IMR-90 (cell line): ENCODE measurements at regions not wholly inside any gene's neighbourhood (a gene's known extent, or its start where the extent isn't known, plus 50 kb on each side); places are given as distances from the start of the nearest gene placed in this dataset.

ENCODE experiments used
- ATAC-seq: fragments of 200-7000 bp; cut with Tn5 transposase; 2 replicates; pipeline ENCODE4 v1.9.1; 2020; ENCODE audit warnings: low read depth, mild to moderate bottlenecking, moderate library complexity
- BruUV-seq: library from RNA; stranded (reverse); fragments of 400-500 nt; replicated peaks from 2 replicates; lab custom pipeline; 2021; lab: Mats Ljungman, UMichigan
- CTCF ChIA-PET: fragments of 300-600 bp; formaldehyde crosslinking; extraction: SDS; loops from one replicate; lab custom pipeline; 2021; ENCODE audit warnings: antibody characterized with exemption; lab: Yijun Ruan, JAX
- POLR2A ChIA-PET: fragments of 300-600 bp; sonication (Branson Sonifier 250); formaldehyde crosslinking; loops from one replicate; lab custom pipeline; 2022; ENCODE audit warnings: antibody characterized with exemption; ENCODE audit not compliant: unreplicated experiment; lab: Charles Lee
- DNase-seq: peaks from one replicate; pipeline ENCODE4 v3.0.0; 2013
- H2AFZ ChIP-seq: replicated peaks from 2 replicates; pipeline ENCODE3; 2013; ENCODE audit warnings: low read length, mild to moderate bottlenecking; ENCODE audit not compliant: poor library complexity
- H2AK5ac ChIP-seq: 2 replicates; pipeline ENCODE4 v1.6.1; 2013; ENCODE audit warnings: low read depth, low read length, inconsistent platforms
- H2AK9ac ChIP-seq: replicated peaks from 2 replicates; pipeline ENCODE3; 2013; ENCODE audit warnings: mild to moderate bottlenecking, low read depth, low read length, moderate library complexity; ENCODE audit not compliant: poor library complexity
- H2BK120ac ChIP-seq: 2 replicates; pipeline ENCODE4 v1.6.1; 2013; ENCODE audit warnings: low read depth, low read length, inconsistent platforms
- H2BK15ac ChIP-seq: 3 replicates; pipeline ENCODE4 v1.6.1; 2013; ENCODE audit warnings: low read depth, low read length, inconsistent platforms
- H2BK20ac ChIP-seq: 2 replicates; pipeline ENCODE4 v1.6.1; 2013; ENCODE audit warnings: low read depth, mild to moderate bottlenecking, inconsistent platforms, low read length, moderate library complexity
- H2BK5ac ChIP-seq: 2 replicates; pipeline ENCODE4 v1.6.1; 2013; ENCODE audit warnings: mild to moderate bottlenecking, low read depth, low read length, inconsistent platforms; ENCODE audit not compliant: poor library complexity, severe bottlenecking
- H3K14ac ChIP-seq: replicated peaks from 2 replicates; pipeline ENCODE4 v1.6.1; 2013; ENCODE audit warnings: low read depth, low read length, inconsistent platforms
- H3K18ac ChIP-seq: 2 replicates; pipeline ENCODE4 v1.6.1; 2013; ENCODE audit warnings: low read depth, low read length, control low read depth
- H3K23ac ChIP-seq: 2 replicates; pipeline ENCODE4 v1.6.1; 2013; ENCODE audit warnings: low read depth, low read length, inconsistent platforms
- H3K27ac ChIP-seq: 2 replicates; pipeline ENCODE4 v1.5.1; 2013; ENCODE audit warnings: mild to moderate bottlenecking, control low read depth, low read length; ENCODE audit not compliant: insufficient read depth
- H3K27me3 ChIP-seq: 2 replicates; pipeline ENCODE4 v1.6.1; 2013; ENCODE audit warnings: low read length; ENCODE audit not compliant: control insufficient read depth, insufficient read depth
- H3K36me3 ChIP-seq: 2 replicates; pipeline ENCODE4 v1.6.1; 2013; ENCODE audit warnings: low read length, mixed read lengths; ENCODE audit not compliant: control insufficient read depth, insufficient read depth
- H3K4ac ChIP-seq: 2 replicates; pipeline ENCODE4 v1.6.1; 2013; ENCODE audit warnings: low read depth, low read length, inconsistent platforms
- H3K4me1 ChIP-seq: 2 replicates; pipeline ENCODE4 v1.6.1; 2013; ENCODE audit warnings: low read length, mixed read lengths; ENCODE audit not compliant: control insufficient read depth, insufficient read depth
- H3K4me2 ChIP-seq: 2 replicates; pipeline ENCODE4 v1.6.1; 2013; ENCODE audit warnings: low read depth, mild to moderate bottlenecking, control low read depth, low read length, moderate library complexity
- H3K4me3 ChIP-seq: 2 replicates; pipeline ENCODE4 v1.5.1; 2013; ENCODE audit warnings: low read depth, mild to moderate bottlenecking, control low read depth, low read length, moderate library complexity; ENCODE audit not compliant: insufficient read depth
- H3K56ac ChIP-seq: 2 replicates; pipeline ENCODE4 v1.6.1; 2013; ENCODE audit warnings: low read length, inconsistent platforms; ENCODE audit not compliant: insufficient read depth; ENCODE audit errors: extremely low read depth
- H3K79me1 ChIP-seq, 2 experiments: 2 replicates each; pipeline ENCODE4 v1.6.1; 2013; ENCODE audit warnings: low read length in 2 of 2, inconsistent platforms in 1 of 2, low read depth in 1 of 2
- H3K9ac ChIP-seq: 2 replicates; pipeline ENCODE4 v1.6.1; 2013; ENCODE audit warnings: low read depth, low read length, control low read depth
- H3K9me1 ChIP-seq: 2 replicates; pipeline ENCODE4 v1.6.1; 2013; ENCODE audit warnings: low read length, inconsistent platforms; ENCODE audit not compliant: insufficient read depth
- H3K9me3 ChIP-seq: 2 replicates; pipeline ENCODE4 v1.6.1; 2013; ENCODE audit warnings: low read length; ENCODE audit not compliant: control insufficient read depth, insufficient read depth
- H4K20me1 ChIP-seq: 2 replicates; pipeline ENCODE4 v1.6.1; 2013; ENCODE audit warnings: low read length, inconsistent platforms; ENCODE audit not compliant: insufficient read depth
- H4K5ac ChIP-seq: 2 replicates; pipeline ENCODE4 v1.6.1; 2013; ENCODE audit warnings: mild to moderate bottlenecking, low read depth, low read length, control low read depth
- H4K8ac ChIP-seq, 2 experiments: 2 replicates each; pipeline ENCODE4 v1.6.1; 2013; ENCODE audit warnings: low read depth in 2 of 2, low read length in 2 of 2, control low read depth in 1 of 2, inconsistent platforms in 1 of 2
- H4K91ac ChIP-seq: 2 replicates; pipeline ENCODE4 v1.6.1; 2013; ENCODE audit warnings: low read depth, low read length, inconsistent platforms; ENCODE audit not compliant: insufficient read depth
- BHLHE40 ChIP-seq: fragments of 150-350 bp; IDR thresholded peaks from 2 replicates; pipeline ENCODE4 v1.6.1; 2016; ENCODE audit warnings: mild to moderate bottlenecking, low read depth, low read length
- CEBPB ChIP-seq: IDR thresholded peaks from 2 replicates; pipeline ENCODE4 v1.6.1; 2012; ENCODE audit warnings: low read depth, low read length, improper control_type of control experiment
- CHD1 ChIP-seq: IDR thresholded peaks from 2 replicates; pipeline ENCODE4 v1.6.1; 2012; ENCODE audit warnings: low read depth, low read length, improper control_type of control experiment
- MAZ ChIP-seq: IDR thresholded peaks from 2 replicates; pipeline ENCODE4 v1.6.1; 2012; ENCODE audit warnings: low read depth, mild to moderate bottlenecking, low read length, improper control_type of control experiment, moderate library complexity, borderline replicate concordance
- MXI1 ChIP-seq: IDR thresholded peaks from 2 replicates; pipeline ENCODE4 v1.6.1; 2012; ENCODE audit warnings: low read depth, mild to moderate bottlenecking, low read length, moderate library complexity, borderline replicate concordance
- NFE2L2 ChIP-seq: fragments of 150-350 bp; IDR thresholded peaks from 2 replicates; pipeline ENCODE4 v1.6.1; 2016; ENCODE audit warnings: low read depth, mild to moderate bottlenecking, low read length
- POLR2A ChIP-seq: IDR thresholded peaks from 2 replicates; pipeline ENCODE4 v1.6.1; 2012; ENCODE audit warnings: mild to moderate bottlenecking, low read depth, low read length
- RAD21 ChIP-seq: IDR thresholded peaks from 2 replicates; pipeline ENCODE4 v1.6.1; 2012; ENCODE audit warnings: low read length, improper control_type of control experiment
- RCOR1 ChIP-seq: IDR thresholded peaks from 2 replicates; pipeline ENCODE4 v1.6.1; 2012; ENCODE audit warnings: mild to moderate bottlenecking, low read length, improper control_type of control experiment; ENCODE audit not compliant: insufficient replicate concordance
- RFX5 ChIP-seq: IDR thresholded peaks from 2 replicates; pipeline ENCODE4 v1.8.0; 2012; ENCODE audit warnings: low read depth, mild to moderate bottlenecking, low read length, moderate library complexity
- SMC3 ChIP-seq: fragments of 150-350 bp; IDR thresholded peaks from 2 replicates; pipeline ENCODE4 v1.6.1; 2016; ENCODE audit warnings: low read depth, mild to moderate bottlenecking, antibody characterized with exemption, low read length, moderate library complexity
- WGBS, 2 experiments: methylation state at CpG; one replicate each; pipeline versions ENCODE4 v1.1.5 to v1.1.7; 2013; ENCODE audit warnings: missing lambda C conversion rate in 2 of 2; ENCODE audit not compliant: insufficient read length in 1 of 2; ENCODE audit errors: extremely low coverage in 2 of 2; 5-methylcytosine and 5-hydroxymethylcytosine counted together
- dilution Hi-C: fragments of 300-500 bp; cut with HindIII; formaldehyde crosslinking; loops from one replicate; pipeline ENCODE4 v1.14.3; 2018; ENCODE audit warnings: low sequenced_read_pairs; ENCODE audit not compliant: unreplicated experiment
- in situ Hi-C: fragments of 300-500 bp; cut with MboI; formaldehyde crosslinking; loops from 3 replicates; pipeline ENCODE4 v1.14.3; 2019; ENCODE audit warnings: low sequenced_read_pairs, inconsistent platforms, mixed read lengths
- intact Hi-C: fragments of 100-400 bp; cut with micrococcal nuclease; formaldehyde crosslinking; loops from 2 replicates; pipeline ENCODE4 v1.10.0; 2022
- TF ChIP-seq, protein P1 (sequence below): fragments of 150-350 bp; IDR thresholded peaks from 2 replicates; pipeline ENCODE4 v1.6.1; 2017; ENCODE audit warnings: mild to moderate bottlenecking, antibody characterized with exemption, low read length, low read depth
- TF ChIP-seq, protein P2 (sequence below): fragments of 150-350 bp; IDR thresholded peaks from 2 replicates; pipeline ENCODE4 v1.6.1; 2016; ENCODE audit warnings: low read depth, mild to moderate bottlenecking, low read length, moderate library complexity, borderline replicate concordance

DNA sequence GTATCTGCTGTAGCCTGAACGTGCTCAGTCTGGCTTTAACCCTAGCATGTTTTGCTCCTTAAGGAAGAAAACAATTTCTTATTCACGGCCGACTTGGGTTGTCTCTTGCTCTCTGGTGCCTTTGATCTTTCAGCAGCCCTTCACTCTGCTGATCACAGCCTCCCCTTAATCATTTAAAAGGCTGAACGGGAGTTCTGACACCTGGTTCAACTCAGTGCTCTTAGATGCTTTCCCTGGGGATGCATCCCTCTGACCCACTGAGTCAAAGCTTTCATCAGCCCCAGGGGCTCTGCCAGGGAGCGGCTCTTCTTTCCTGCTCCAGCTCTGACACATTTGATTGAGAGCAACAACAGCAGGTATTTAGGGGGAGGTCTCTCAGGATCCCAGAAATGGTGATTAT is 79.0 kb upstream of the FYN start:
- no peak overlapping the region for H4K8ac ChIP-seq
- no peak overlapping the region for H2AK5ac ChIP-seq
- H2BK15ac ChIP-seq, result no peak overlapping the region
- no peaks in the 10 kb centered on the region for H4K20me1 ChIP-seq
- peaks cover 4% of the 10 kb centered on the region for H3K4me1 ChIP-seq
- WGBS, 2 experiments, result 66% methylated on average over 3 of the region's 5 CpGs; no CpG with 5 or more reads in 1 of the 2 experiments
- no peaks in the 10 kb centered on the region for H3K9me1 ChIP-seq
- H2BK20ac ChIP-seq, result no peak overlapping the region
- no peaks in the 10 kb centered on the region for H3K36me3 ChIP-seq
- H3K4me2 ChIP-seq, result no peak overlapping the region
- no peak overlapping the region for H4K91ac ChIP-seq
- no peak overlapping the region for H3K18ac ChIP-seq
- no peak overlapping the region for H3K56ac ChIP-seq
- no peak overlapping the region for H2AK9ac ChIP-seq
- in situ Hi-C loops, result no loop called here
- no peak overlapping the region for H4K5ac ChIP-seq
- peaks cover 31% of the 10 kb centered on the region for H3K27me3 ChIP-seq
- H3K27ac ChIP-seq, result no peak overlapping the region
- no peak overlapping the region for H3K4ac ChIP-seq
- dilution Hi-C loops, result no loop called here
- no peak overlapping the region for H3K14ac ChIP-seq
- intact Hi-C loops, result no loop called here
- ChIA-PET CTCF (interaction anchor here (0.5 to 0.6 kb wide), 2 partner anchors 143 to 1490 kb away, joined by 3 read pairs; no protein-coding TSS in a partner anchor), POLR2A (no interaction called here)
- BruUV-seq, result no TSS peak
- H3K9ac ChIP-seq, result no peak overlapping the region
- H2BK5ac ChIP-seq, result no peak overlapping the region
- H3K23ac ChIP-seq, result no peak overlapping the region
- no peak overlapping the region for H3K4me3 ChIP-seq
- no peaks in the 10 kb centered on the region for H3K9me3 ChIP-seq
- TF ChIP-seq MXI1, result no peak
- TF ChIP-seq POLR2A, result no peak
- no peak for TF ChIP-seq BHLHE40
- TF ChIP-seq, protein P1, sequence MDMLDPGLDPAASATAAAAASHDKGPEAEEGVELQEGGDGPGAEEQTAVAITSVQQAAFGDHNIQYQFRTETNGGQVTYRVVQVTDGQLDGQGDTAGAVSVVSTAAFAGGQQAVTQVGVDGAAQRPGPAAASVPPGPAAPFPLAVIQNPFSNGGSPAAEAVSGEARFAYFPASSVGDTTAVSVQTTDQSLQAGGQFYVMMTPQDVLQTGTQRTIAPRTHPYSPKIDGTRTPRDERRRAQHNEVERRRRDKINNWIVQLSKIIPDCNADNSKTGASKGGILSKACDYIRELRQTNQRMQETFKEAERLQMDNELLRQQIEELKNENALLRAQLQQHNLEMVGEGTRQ, result no peak
- no peak for TF ChIP-seq MAZ
- TF ChIP-seq RFX5, result no peak
- TF ChIP-seq RCOR1, result no peak
- no peak for TF ChIP-seq SMC3
- TF ChIP-seq CHD1, result no peak
- TF ChIP-seq CEBPB, result no peak
- TF ChIP-seq NFE2L2, result no peak
- TF ChIP-seq, protein P2, sequence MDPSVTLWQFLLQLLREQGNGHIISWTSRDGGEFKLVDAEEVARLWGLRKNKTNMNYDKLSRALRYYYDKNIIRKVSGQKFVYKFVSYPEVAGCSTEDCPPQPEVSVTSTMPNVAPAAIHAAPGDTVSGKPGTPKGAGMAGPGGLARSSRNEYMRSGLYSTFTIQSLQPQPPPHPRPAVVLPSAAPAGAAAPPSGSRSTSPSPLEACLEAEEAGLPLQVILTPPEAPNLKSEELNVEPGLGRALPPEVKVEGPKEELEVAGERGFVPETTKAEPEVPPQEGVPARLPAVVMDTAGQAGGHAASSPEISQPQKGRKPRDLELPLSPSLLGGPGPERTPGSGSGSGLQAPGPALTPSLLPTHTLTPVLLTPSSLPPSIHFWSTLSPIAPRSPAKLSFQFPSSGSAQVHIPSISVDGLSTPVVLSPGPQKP, result no peak
- no peak for TF ChIP-seq RAD21
- DNase-seq (no peak), ATAC-seq (no peak)
- H3K79me1 ChIP-seq, result no peaks in the 10 kb centered on the region
- H2AFZ ChIP-seq, result no peak overlapping the region
- no peak overlapping the region for H2BK120ac ChIP-seq
